H1 (cell line): ENCODE measurements at regions not wholly inside any gene's neighbourhood (a gene's known extent, or its start where the extent isn't known, plus 50 kb on each side); places are given as distances from the start of the nearest gene placed in this dataset.

Experiments used
- BACH1 ChIP-seq: IDR thresholded peaks from 2 replicates; pipeline ENCODE4 v1.6.1; 2012; ENCODE audit warnings: low read length, improper control_type of control experiment

DNA sequence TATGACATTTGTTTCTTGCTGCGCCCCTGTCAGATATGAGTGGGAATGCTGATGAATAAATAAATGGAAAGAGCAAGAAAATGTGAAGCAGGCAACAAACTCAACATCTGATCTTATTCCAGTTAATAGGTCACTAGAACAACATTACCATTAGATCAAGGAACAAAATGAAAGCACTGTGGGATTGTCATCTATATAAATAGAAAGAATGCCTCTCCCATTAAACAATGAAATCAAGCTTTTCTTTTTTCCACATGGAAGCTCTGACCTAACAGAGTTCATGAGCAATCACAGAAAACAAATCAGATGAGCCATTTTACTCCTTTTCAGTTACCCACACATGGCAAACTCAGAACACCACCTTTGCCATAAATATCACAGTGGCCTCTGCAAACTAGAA lies 354.8 kb downstream of the SUCLA2 start (continued):
- TF ChIP-seq BACH1: no peak
